K562 (cell line): ENCODE measurements at regions not wholly inside any gene's neighbourhood (a gene's known extent, or its start where the extent isn't known, plus 50 kb on each side); places are given as distances from the start of the nearest gene placed in this dataset.

Experiments
- CHD7 ChIP-seq: fragments of 200-600 bp; sonication (generic); IDR thresholded peaks from one replicate; pipeline ENCODE4 v1.6.1; 2012; ENCODE audit warnings: mild to moderate bottlenecking, low read depth, low read length, inconsistent platforms
- FOXJ2 ChIP-seq: fragments of 200-800 bp; sonication (Bioruptor generic); IDR thresholded peaks from 2 replicates; pipeline ENCODE4 v1.6.1; 2016; ENCODE audit warnings: missing genetic modification characterization, missing compliant biosample characterization
- LEF1 ChIP-seq: fragments of 450-650 bp; IDR thresholded peaks from 2 replicates; pipeline ENCODE4 v1.6.1; 2016; ENCODE audit warnings: mild to moderate bottlenecking
- NFIC ChIP-seq: fragments of 450-650 bp; IDR thresholded peaks from 2 replicates; pipeline ENCODE4 v1.6.1; 2017; ENCODE audit warnings: mild to moderate bottlenecking, inconsistent platforms
- POLR3A ChIP-seq: IDR thresholded peaks from 2 replicates; pipeline ENCODE4 v1.6.1; 2011; ENCODE audit warnings: borderline replicate concordance, mild to moderate bottlenecking, moderate library complexity; ENCODE audit not compliant: insufficient read length, insufficient read depth; ENCODE audit errors: extremely low read depth
- SRSF1 ChIP-seq: fragments of 200-400 bp; formaldehyde crosslinking; IDR thresholded peaks from 2 replicates; pipeline ENCODE4 v1.6.1; 2017; ENCODE audit warnings: mild to moderate bottlenecking, low read depth, low read length, moderate library complexity
- THRB ChIP-seq: fragments of 450-650 bp; formaldehyde crosslinking; conservative IDR thresholded peaks from 2 replicates; pipeline ENCODE4 v1.4.0; 2022; ENCODE audit warnings: mild to moderate bottlenecking, missing genetic modification characterization
- WHSC1 ChIP-seq: IDR thresholded peaks from one replicate; pipeline ENCODE4 v1.6.1; 2012; ENCODE audit warnings: low read length, control low read depth, inconsistent platforms

DNA sequence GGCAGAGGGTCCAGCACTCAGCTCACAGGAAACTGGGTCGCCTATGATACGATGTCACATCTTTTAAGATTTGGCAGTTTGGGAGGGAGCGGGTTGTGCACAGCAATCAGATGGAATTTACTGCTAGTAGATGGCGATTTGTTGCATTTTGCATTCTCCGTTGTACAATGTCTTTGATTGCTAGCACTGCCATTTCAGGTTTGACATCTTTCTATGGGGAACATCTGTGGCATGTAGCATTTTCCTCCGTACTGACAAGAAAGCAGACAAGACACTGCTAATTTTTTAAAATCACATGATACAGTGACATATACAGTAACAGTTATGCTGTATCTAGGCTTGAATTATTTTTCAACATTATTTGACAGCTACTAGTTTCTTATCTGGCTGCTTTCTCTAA, 119.7 kb upstream of the PCSK2 start (continued):
- TF ChIP-seq CHD7 (no peak), THRB (no peak), FOXJ2 (tag) (no peak), SRSF1 (no peak), WHSC1 (no peak), NFIC (no peak), POLR3A (no peak), LEF1 (no peak)
